ENCODE measurements at regions not wholly inside any gene's neighbourhood (a gene's known extent, or its start where the extent isn't known, plus 50 kb on each side); places are given as distances from the start of the nearest gene placed in this dataset.

DNA sequence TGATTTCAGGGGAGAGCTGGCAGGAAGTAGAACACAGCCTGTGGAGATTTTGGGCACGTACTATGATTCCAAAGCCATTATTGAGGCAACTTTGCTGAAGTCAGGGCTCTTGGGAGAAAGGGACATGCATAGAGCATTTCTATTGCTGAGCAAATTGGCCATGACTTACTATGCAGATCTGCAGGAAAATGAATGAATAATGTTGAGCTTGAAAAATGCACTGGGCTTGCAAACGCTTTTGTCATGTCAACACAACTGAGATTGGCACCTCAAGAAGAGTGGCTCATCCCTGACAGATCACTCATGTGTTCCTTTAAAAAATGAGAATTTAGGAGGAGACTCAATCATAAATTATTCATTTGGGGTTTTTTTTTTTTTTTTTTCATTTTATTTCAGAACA is 230.5 kb downstream of the MBD2 start:
- no peak for DNase-seq (ENCODE audit: low spot score in 2 of 2)
- no peak for TF ChIP-seq CTCF (IDR thresholded peaks at IDR 0.05)
- no peaks in the 10 kb centered on the region for H3K36me3 ChIP-seq
- no peaks in the 10 kb centered on the region for H3K9me3 ChIP-seq
- H3K27ac ChIP-seq, result no peak overlapping the region
- H3K4me1 ChIP-seq, result no peaks in the 10 kb centered on the region
- H3K4me3 ChIP-seq, result no peak overlapping the region
- intact Hi-C loops (cut with DNase I), result no loop called here
- no peaks in the 10 kb centered on the region for H3K27me3 ChIP-seq

GRCh38 chr18:53991805-53992204 is 232.7 kb downstream of the MBD2 start:
- intact Hi-C loops (cut with DNase I), result no loop called here
- no peak overlapping the region for H3K27ac ChIP-seq
- no peak for DNase-seq (ENCODE audit: low spot score in 2 of 2)
- H3K4me3 ChIP-seq, result no peak overlapping the region
- H3K36me3 ChIP-seq, result no peaks in the 10 kb centered on the region
- H3K4me1 ChIP-seq, result no peaks in the 10 kb centered on the region
- H3K27me3 ChIP-seq, result no peaks in the 10 kb centered on the region
- no peaks in the 10 kb centered on the region for H3K9me3 ChIP-seq
- TF ChIP-seq CTCF (IDR thresholded peaks at IDR 0.05), result no peak

DNA sequence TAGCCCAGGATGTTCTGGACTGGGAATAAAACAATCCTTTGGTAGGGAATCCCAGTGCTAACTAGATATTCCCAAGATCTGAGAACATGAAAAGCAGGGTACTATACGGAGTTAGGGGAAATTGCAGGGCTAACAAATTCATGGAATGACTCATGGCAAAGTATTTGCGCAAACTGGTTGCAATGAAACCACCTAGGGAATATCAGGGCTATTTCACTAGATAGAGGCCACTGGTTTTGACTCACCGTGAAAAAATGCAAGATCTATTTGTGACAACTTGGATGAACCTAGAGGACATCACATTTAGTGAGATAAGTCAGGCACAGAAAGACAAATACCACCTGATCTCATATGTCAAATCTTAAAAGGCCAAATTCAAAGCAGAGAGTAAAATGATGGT is 233.3 kb downstream of the MBD2 start:
- H3K27ac ChIP-seq, result no peak overlapping the region
- TF ChIP-seq CTCF (IDR thresholded peaks at IDR 0.05), result no peak
- no peak overlapping the region for H3K4me3 ChIP-seq
- no peaks in the 10 kb centered on the region for H3K9me3 ChIP-seq
- H3K4me1 ChIP-seq, result no peaks in the 10 kb centered on the region
- no peaks in the 10 kb centered on the region for H3K36me3 ChIP-seq
- intact Hi-C loops (cut with DNase I), result no loop called here
- H3K27me3 ChIP-seq, result no peaks in the 10 kb centered on the region
- DNase-seq (ENCODE audit: low spot score in 2 of 2), result no peak

DNA sequence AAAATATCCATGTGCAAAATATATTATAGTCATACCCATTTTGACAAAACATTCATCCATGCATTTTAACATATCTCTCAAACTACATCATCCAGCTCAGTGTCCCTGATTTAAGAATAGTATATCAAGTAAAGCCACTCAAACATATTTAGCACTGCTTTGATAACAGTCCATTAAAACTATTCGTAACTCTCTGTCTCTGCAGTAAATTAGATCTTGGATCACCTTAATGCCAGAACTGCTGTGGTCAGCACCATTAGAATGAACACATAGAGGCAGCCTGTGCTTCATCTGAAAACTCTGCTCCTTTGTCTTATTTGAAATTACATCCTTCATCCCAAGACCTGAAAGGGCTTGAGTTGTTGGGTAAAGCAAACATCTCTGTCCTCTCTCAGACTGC is 234.0 kb downstream of the MBD2 start:
- Histone ChIP-seq H3K36me3 (no peaks in the 10 kb centered on the region), H3K9me3 (no peaks in the 10 kb centered on the region), H3K4me3 (no peak overlapping the region), H3K27ac (no peak overlapping the region), H3K27me3 (no peaks in the 10 kb centered on the region), H3K4me1 (no peaks in the 10 kb centered on the region)
- DNase-seq (ENCODE audit: low spot score in 2 of 2), result no peak
- intact Hi-C loops (cut with DNase I), result no loop called here
- TF ChIP-seq CTCF (IDR thresholded peaks at IDR 0.05), result no peak

GRCh38 chr18:53984021-53984420 is 240.4 kb downstream of the MBD2 start:
- DNase-seq (ENCODE audit: low spot score in 2 of 2), result no peak
- no peak for TF ChIP-seq CTCF (IDR thresholded peaks at IDR 0.05)
- Histone ChIP-seq H3K4me1 (no peaks in the 10 kb centered on the region), H3K27ac (no peak overlapping the region), H3K36me3 (no peaks in the 10 kb centered on the region), H3K4me3 (no peak overlapping the region), H3K9me3 (peaks cover 0 to under 1% of the 10 kb centered on the region in 2 donors), H3K27me3 (no peaks in the 10 kb centered on the region)
- intact Hi-C loops (cut with DNase I), result no loop called here

DNA sequence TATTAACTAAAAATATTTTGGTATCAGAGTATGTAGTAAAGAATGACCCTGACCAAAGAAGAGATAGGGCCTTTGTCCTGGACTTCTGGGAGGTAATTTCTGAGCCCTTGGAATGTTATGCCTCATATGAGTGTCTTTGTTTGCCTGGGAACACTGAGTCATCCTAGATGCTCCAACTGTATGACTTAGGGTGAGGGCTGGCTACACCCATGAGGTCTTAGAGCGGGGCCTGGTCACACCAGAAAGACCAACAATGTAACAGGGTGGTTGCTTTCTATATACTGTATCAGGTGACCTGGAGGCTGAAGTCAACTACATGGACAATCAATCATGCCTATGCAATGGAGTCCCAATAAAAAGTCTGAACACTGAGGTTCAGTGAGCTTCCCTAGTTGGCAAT is 253.1 kb downstream of the MBD2 start:
- no peak for DNase-seq (ENCODE audit: low spot score in 2 of 2)
- peaks cover 0 to 6% of the 10 kb centered on the region in 2 donors for H3K9me3 ChIP-seq
- no peak overlapping the region for H3K4me3 ChIP-seq
- H3K36me3 ChIP-seq, result no peaks in the 10 kb centered on the region
- intact Hi-C loops (cut with DNase I), result no loop called here
- no peaks in the 10 kb centered on the region for H3K4me1 ChIP-seq
- TF ChIP-seq CTCF (IDR thresholded peaks at IDR 0.05), result no peak
- no peak overlapping the region for H3K27ac ChIP-seq
- no peaks in the 10 kb centered on the region for H3K27me3 ChIP-seq
